Caco-2 (cell line): ENCODE measurements at regions not wholly inside any gene's neighbourhood (a gene's known extent, or its start where the extent isn't known, plus 50 kb on each side); places are given as distances from the start of the nearest gene placed in this dataset.

Experiments
- BruUV-seq: library from RNA; stranded (reverse); fragments of 400-500 nt; replicated peaks from 2 replicates; lab custom pipeline; 2021; lab: Mats Ljungman, UMichigan
- CTCF ChIA-PET: fragments of 300-600 bp; sonication (Branson Sonifier 250); formaldehyde crosslinking; loops from one replicate; lab custom pipeline; 2022; ENCODE audit warnings: antibody characterized with exemption; lab: Charles Lee
- POLR2A ChIA-PET: fragments of 300-600 bp; sonication (Branson Sonifier 250); formaldehyde crosslinking; loops from one replicate; lab custom pipeline; 2022; ENCODE audit warnings: antibody characterized with exemption; lab: Charles Lee
- DNase-seq, 2 experiments: peaks; one replicate each; pipeline versions ENCODE4 v3.0.0 to v3.0.0-alpha.2; 2020 to 2022
- H3K27me3 ChIP-seq: replicated peaks from 2 replicates; pipeline ENCODE4 v1.6.0; 2011; ENCODE audit warnings: low read length; ENCODE audit not compliant: control insufficient read depth, insufficient read depth
- H3K36me3 ChIP-seq: 2 replicates; pipeline ENCODE4 v1.5.1; 2011; ENCODE audit warnings: low read length; ENCODE audit not compliant: control insufficient read depth, insufficient read depth
- H3K4me1 ChIP-seq: fragments of 250-450 bp; sonication (Bioruptor Pico); 2 replicates; pipeline ENCODE4 v1.5.1; 2020; ENCODE audit warnings: mild to moderate bottlenecking
- H3K4me3 ChIP-seq: 2 replicates; pipeline ENCODE4 v1.5.1; 2011; ENCODE audit warnings: low read depth, mild to moderate bottlenecking, control low read depth, low read length
- H3K9me3 ChIP-seq: fragments of 250-450 bp; sonication (Bioruptor Pico); 2 replicates; pipeline ENCODE4 v1.5.1; 2020; ENCODE audit warnings: mild to moderate bottlenecking, moderate library complexity
- H3K27ac Mint-ChIP-seq: one replicate; pipeline ENCODE4 v1.8.0; 2022; ENCODE audit warnings: mixed read lengths; ENCODE audit not compliant: unreplicated experiment
- H3K27me3 Mint-ChIP-seq: one replicate; pipeline ENCODE4 v1.8.0; 2022; ENCODE audit warnings: mixed read lengths; ENCODE audit not compliant: insufficient read depth, unreplicated experiment
- H3K36me3 Mint-ChIP-seq: one replicate; pipeline ENCODE4 v1.8.0; 2022; ENCODE audit warnings: mild to moderate bottlenecking, mixed read lengths; ENCODE audit not compliant: insufficient read depth, unreplicated experiment
- H3K4me1 Mint-ChIP-seq: one replicate; pipeline ENCODE4 v1.8.0; 2022; ENCODE audit warnings: low read depth, mixed read lengths; ENCODE audit not compliant: unreplicated experiment
- H3K4me3 Mint-ChIP-seq: one replicate; pipeline ENCODE4 v1.8.0; 2022; ENCODE audit warnings: mild to moderate bottlenecking, moderate library complexity, mixed read lengths; ENCODE audit not compliant: unreplicated experiment
- H3K9me3 Mint-ChIP-seq: one replicate; pipeline ENCODE4 v1.8.0; 2022; ENCODE audit warnings: mixed read lengths; ENCODE audit not compliant: unreplicated experiment
- intact Hi-C: fragments of 100-400 bp; cut with micrococcal nuclease; formaldehyde crosslinking; loops from one replicate; pipeline ENCODE4 v1.10.0; 2022; ENCODE audit not compliant: unreplicated experiment
- TF ChIP-seq, protein P1 (sequence below), 2 experiments: fragments of 200-600 bp in 1 of 2; IDR thresholded peaks; 1 replicate in 1 of 2; 2 replicates in 1 of 2; pipeline versions ENCODE4 v1.5.1 to v1.8.0; 2011 to 2022; ENCODE audit warnings: antibody characterized with exemption in 1 of 2, control low read depth in 1 of 2, inconsistent platforms in 1 of 2, low read depth in 1 of 2, low read length in 1 of 2, mild to moderate bottlenecking in 1 of 2, moderate library complexity in 1 of 2; ENCODE audit not compliant: insufficient read depth in 1 of 2, severe bottlenecking in 1 of 2, unreplicated experiment in 1 of 2

DNA sequence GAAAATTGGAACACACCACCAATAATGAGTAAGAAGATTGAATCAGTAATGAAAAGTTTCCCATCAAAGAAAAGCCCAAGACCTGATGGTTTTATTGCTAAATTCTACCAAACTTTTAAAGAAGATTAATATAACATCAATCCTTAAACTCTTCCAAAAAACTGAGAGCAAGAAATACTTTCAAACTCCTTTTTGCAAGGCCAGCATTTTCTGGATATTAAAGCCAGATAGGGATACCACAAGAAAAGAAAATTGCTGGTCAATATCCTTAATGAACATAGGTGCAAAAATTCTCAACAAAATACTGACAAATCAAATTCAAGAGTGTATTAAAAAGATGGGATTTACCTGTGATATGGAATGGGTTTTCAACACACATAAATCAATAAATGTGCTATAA is 484.6 kb downstream of the ANKRD50 start:
- H3K4me3 ChIP-seq: no peak overlapping the region
- no peaks in the 10 kb centered on the region for H3K9me3 ChIP-seq
- CTCF ChIA-PET: no interaction called here
- no peak for DNase-seq
- TF ChIP-seq, protein P1, sequence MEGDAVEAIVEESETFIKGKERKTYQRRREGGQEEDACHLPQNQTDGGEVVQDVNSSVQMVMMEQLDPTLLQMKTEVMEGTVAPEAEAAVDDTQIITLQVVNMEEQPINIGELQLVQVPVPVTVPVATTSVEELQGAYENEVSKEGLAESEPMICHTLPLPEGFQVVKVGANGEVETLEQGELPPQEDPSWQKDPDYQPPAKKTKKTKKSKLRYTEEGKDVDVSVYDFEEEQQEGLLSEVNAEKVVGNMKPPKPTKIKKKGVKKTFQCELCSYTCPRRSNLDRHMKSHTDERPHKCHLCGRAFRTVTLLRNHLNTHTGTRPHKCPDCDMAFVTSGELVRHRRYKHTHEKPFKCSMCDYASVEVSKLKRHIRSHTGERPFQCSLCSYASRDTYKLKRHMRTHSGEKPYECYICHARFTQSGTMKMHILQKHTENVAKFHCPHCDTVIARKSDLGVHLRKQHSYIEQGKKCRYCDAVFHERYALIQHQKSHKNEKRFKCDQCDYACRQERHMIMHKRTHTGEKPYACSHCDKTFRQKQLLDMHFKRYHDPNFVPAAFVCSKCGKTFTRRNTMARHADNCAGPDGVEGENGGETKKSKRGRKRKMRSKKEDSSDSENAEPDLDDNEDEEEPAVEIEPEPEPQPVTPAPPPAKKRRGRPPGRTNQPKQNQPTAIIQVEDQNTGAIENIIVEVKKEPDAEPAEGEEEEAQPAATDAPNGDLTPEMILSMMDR (IDR thresholded peaks at IDR 0.05; ENCODE audit: insufficient read depth in 1 of 2, low read depth in 1 of 2, low read length in 1 of 2, severe bottlenecking in 1 of 2, unreplicated experiment in 1 of 2): no peak
- H3K27me3 ChIP-seq: no peaks in the 10 kb centered on the region
- no TSS peak for BruUV-seq
- H3K27ac Mint-ChIP-seq: no peak overlapping the region
- H3K36me3 Mint-ChIP-seq: no peaks in the 10 kb centered on the region
- no peaks in the 10 kb centered on the region for H3K9me3 Mint-ChIP-seq
- H3K4me1 ChIP-seq: no peaks in the 10 kb centered on the region
- POLR2A ChIA-PET: no interaction called here
- no peaks in the 10 kb centered on the region for H3K4me1 Mint-ChIP-seq
- no peaks in the 10 kb centered on the region for H3K36me3 ChIP-seq
- no peak overlapping the region for H3K4me3 Mint-ChIP-seq
- intact Hi-C loops: no loop called here
- H3K27me3 Mint-ChIP-seq: no peaks in the 10 kb centered on the region

DNA sequence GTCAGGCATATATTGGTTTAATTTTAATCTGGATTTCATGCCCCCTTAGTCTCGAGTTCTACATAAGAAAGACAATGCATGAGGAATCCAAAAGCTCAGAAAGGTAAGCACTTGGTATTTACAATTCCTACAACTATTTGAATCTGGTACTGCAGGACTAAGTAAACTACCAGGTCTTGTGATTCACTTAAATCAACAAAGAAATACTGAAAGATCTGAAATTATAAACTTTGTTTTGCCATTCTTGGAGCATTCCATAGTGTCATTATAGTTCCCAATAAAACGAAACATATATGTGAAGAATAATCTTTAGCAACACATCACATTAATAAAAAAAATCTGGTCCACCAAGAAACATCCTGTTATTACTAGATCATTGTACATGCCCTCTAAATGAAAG is 482.3 kb downstream of the ANKRD50 start:
- peaks cover under 1% of the 10 kb centered on the region for H3K27me3 Mint-ChIP-seq
- TF ChIP-seq, protein P1 (IDR thresholded peaks at IDR 0.05; ENCODE audit: insufficient read depth in 1 of 2, low read depth in 1 of 2, low read length in 1 of 2, severe bottlenecking in 1 of 2, unreplicated experiment in 1 of 2): no peak
- Histone ChIP-seq H3K27me3 (no peaks in the 10 kb centered on the region), H3K36me3 (no peaks in the 10 kb centered on the region), H3K9me3 (no peaks in the 10 kb centered on the region), H3K4me1 (no peaks in the 10 kb centered on the region), H3K4me3 (no peak overlapping the region)
- no peak overlapping the region for H3K4me3 Mint-ChIP-seq
- H3K4me1 Mint-ChIP-seq: no peaks in the 10 kb centered on the region
- CTCF ChIA-PET: no interaction called here
- POLR2A ChIA-PET: no interaction called here
- DNase-seq: no peak
- intact Hi-C loops: no loop called here
- no TSS peak for BruUV-seq
- no peaks in the 10 kb centered on the region for H3K36me3 Mint-ChIP-seq
- no peak overlapping the region for H3K27ac Mint-ChIP-seq
- no peaks in the 10 kb centered on the region for H3K9me3 Mint-ChIP-seq

DNA sequence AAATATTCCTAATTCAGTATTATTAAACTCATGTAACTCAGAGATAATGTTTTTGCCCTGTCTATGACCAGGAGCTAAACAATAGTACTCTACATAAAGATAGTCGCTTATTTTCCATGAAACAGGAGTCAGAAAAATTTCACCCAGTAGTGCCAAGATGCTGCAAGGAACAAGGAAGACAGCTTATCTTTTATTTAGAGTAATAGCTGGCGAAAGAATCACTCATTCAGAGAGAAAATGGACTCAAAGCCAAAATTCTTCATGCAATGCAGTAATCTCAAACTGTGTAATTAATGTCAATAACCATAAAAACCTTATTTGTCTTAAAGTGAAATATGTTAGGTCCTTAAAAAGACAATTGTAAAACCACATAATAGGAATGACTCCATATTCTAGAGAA is 477.8 kb downstream of the ANKRD50 start:
- H3K4me3 Mint-ChIP-seq: no peak overlapping the region
- BruUV-seq: no TSS peak
- ChIA-PET CTCF (no interaction called here), POLR2A (no interaction called here)
- H3K27ac Mint-ChIP-seq: no peak overlapping the region
- Histone ChIP-seq H3K4me1 (no peaks in the 10 kb centered on the region), H3K27me3 (no peaks in the 10 kb centered on the region), H3K4me3 (no peak overlapping the region), H3K9me3 (no peaks in the 10 kb centered on the region), H3K36me3 (no peaks in the 10 kb centered on the region)
- H3K9me3 Mint-ChIP-seq: peaks cover 2% of the 10 kb centered on the region
- H3K36me3 Mint-ChIP-seq: no peaks in the 10 kb centered on the region
- no peak for DNase-seq
- no peaks in the 10 kb centered on the region for H3K4me1 Mint-ChIP-seq
- TF ChIP-seq, protein P1 (IDR thresholded peaks at IDR 0.05; ENCODE audit: insufficient read depth in 1 of 2, low read depth in 1 of 2, low read length in 1 of 2, severe bottlenecking in 1 of 2, unreplicated experiment in 1 of 2): no peak
- intact Hi-C loops: no loop called here
- peaks cover 2% of the 10 kb centered on the region for H3K27me3 Mint-ChIP-seq
